HL-60 (cell line): ENCODE measurements at regions not wholly inside any gene's neighbourhood (a gene's known extent, or its start where the extent isn't known, plus 50 kb on each side); places are given as distances from the start of the nearest gene placed in this dataset.

Source experiments
- POLR2AphosphoS5 ChIP-seq: IDR thresholded peaks from 2 replicates; pipeline ENCODE4 v1.6.1; 2012; ENCODE audit warnings: low read depth
- TF ChIP-seq, protein P1 (sequence below): IDR thresholded peaks from one replicate; pipeline ENCODE4 v1.5.1; 2011; ENCODE audit warnings: low read length, control low read depth, inconsistent platforms; ENCODE audit not compliant: insufficient read depth

DNA sequence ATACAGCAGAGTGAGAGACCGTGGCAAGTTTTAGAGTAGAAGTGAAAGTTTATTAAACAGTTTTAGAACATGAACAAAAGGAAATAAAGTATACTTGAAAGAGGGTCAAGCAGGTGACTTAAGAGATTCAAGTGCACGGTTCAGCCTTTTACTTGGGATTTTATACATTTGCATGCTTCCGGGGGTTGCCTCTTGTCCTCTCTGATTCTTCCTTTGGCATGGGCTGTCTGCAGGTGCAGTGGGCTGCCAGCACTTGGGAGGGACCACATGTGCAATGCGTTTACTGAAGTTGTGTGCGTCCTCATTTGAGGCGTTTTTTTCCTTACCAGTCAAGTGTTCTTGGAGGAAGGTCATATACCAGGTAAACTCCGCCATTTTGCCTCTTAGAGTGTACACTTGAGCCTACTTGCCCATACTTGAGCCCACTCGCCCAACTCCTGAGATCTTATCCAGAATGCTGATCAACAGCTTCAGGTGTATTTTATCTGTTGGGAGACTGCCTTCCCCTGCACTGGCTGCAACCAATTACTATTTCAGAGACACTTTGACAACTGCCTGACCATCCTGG, 195.2 kb downstream of the IRX5 start:
- TF ChIP-seq, protein P1, sequence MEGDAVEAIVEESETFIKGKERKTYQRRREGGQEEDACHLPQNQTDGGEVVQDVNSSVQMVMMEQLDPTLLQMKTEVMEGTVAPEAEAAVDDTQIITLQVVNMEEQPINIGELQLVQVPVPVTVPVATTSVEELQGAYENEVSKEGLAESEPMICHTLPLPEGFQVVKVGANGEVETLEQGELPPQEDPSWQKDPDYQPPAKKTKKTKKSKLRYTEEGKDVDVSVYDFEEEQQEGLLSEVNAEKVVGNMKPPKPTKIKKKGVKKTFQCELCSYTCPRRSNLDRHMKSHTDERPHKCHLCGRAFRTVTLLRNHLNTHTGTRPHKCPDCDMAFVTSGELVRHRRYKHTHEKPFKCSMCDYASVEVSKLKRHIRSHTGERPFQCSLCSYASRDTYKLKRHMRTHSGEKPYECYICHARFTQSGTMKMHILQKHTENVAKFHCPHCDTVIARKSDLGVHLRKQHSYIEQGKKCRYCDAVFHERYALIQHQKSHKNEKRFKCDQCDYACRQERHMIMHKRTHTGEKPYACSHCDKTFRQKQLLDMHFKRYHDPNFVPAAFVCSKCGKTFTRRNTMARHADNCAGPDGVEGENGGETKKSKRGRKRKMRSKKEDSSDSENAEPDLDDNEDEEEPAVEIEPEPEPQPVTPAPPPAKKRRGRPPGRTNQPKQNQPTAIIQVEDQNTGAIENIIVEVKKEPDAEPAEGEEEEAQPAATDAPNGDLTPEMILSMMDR: no peak
- TF ChIP-seq POLR2AphosphoS5: no peak
